HG02840 (cell line): ENCODE measurements at regions not wholly inside any gene's neighbourhood (a gene's known extent, or its start where the extent isn't known, plus 50 kb on each side); places are given as distances from the start of the nearest gene placed in this dataset.

ENCODE experiments used
- ATAC-seq: cut with Tn5 transposase; IDR thresholded peaks from one replicate; pipeline ENCODE4 v1.9.1; 2021; ENCODE audit warnings: mild to moderate bottlenecking, moderate library complexity, moderate number of reproducible peaks; ENCODE audit not compliant: unreplicated experiment, low FRiP score

- no peak for ATAC-seq
Observed at GRCh38 chr9:95735701-95736100, 139.8 kb upstream of the ERCC6L2 start.

GRCh38 chr9:95733741-95734666 lies 141.5 kb upstream of the ERCC6L2 start:
- no peak for ATAC-seq

- ATAC-seq = no peak
Observed at GRCh38 chr9:95732802-95733688, 142.4 kb upstream of the ERCC6L2 start.

GRCh38 chr9:95731876-95732275 lies 143.6 kb upstream of the ERCC6L2 start:
- ATAC-seq = no peak

GRCh38 chr9:95729669-95730368 lies 145.7 kb upstream of the ERCC6L2 start:
- ATAC-seq = no peak

GRCh38 chr9:95729046-95729445 lies 146.4 kb upstream of the ERCC6L2 start:
- ATAC-seq = no peak

- ATAC-seq = no peak
Observed at GRCh38 chr9:95727947-95728520, 147.5 kb upstream of the ERCC6L2 start.

- ATAC-seq = no peak
Observed at GRCh38 chr9:95726756-95727155, 148.7 kb upstream of the ERCC6L2 start.

GRCh38 chr9:95725045-95725444 lies 150.4 kb upstream of the ERCC6L2 start:
- peak; percentile 9 for ATAC-seq

GRCh38 chr9:95724253-95724991 lies 151.1 kb upstream of the ERCC6L2 start:
- peak; percentile 89 for ATAC-seq

- ATAC-seq = no peak
Observed at GRCh38 chr9:95722141-95722540, 153.3 kb upstream of the ERCC6L2 start.

GRCh38 chr9:95721061-95721531 lies 154.4 kb upstream of the ERCC6L2 start:
- ATAC-seq = no peak

GRCh38 chr9:95720496-95720895 lies 155.0 kb upstream of the ERCC6L2 start:
- no peak for ATAC-seq

GRCh38 chr9:95719354-95719753 lies 156.1 kb upstream of the ERCC6L2 start:
- ATAC-seq = no peak

- no peak for ATAC-seq
Observed at GRCh38 chr9:95718263-95718662, 157.2 kb upstream of the ERCC6L2 start.

- ATAC-seq = no peak
Observed at GRCh38 chr9:95715868-95716435, 159.5 kb upstream of the ERCC6L2 start.

- no peak for ATAC-seq
Observed at GRCh38 chr9:95710446-95710845, 165.0 kb upstream of the ERCC6L2 start.

- ATAC-seq = no peak
Observed at GRCh38 chr9:95696701-95697100, 178.8 kb upstream of the ERCC6L2 start.

- ATAC-seq = no peak
Observed at GRCh38 chr9:95691435-95691834, 174.7 kb upstream of the PTCH1 start.
